Heart left ventricle (tissue), 13 donors: ENCODE measurements at regions not wholly inside any gene's neighbourhood (a gene's known extent, or its start where the extent isn't known, plus 50 kb on each side); places are given as distances from the start of the nearest gene placed in this dataset.

Source experiments
- POLR2A ChIP-seq, 2 donors: fragments of 450-650 bp; IDR thresholded peaks; one replicate each; pipeline ENCODE4 v1.6.1; 2017; ENCODE audit warnings: antibody characterized with exemption in 2 of 2, mild to moderate bottlenecking in 2 of 2, moderate library complexity in 2 of 2
- TF ChIP-seq, protein P1 (sequence below), 12 donors: fragments of 200-600 bp; sonication (generic) in 4 of 12; IDR thresholded peaks; one replicate each; pipeline versions ENCODE4 v1.5.0 to v1.8.0; 2018 to 2022; ENCODE audit warnings: antibody characterized with exemption in 12 of 12, mild to moderate bottlenecking in 5 of 12
- donor health status: ischemic (EF 13 %, LVEDD 7.1; RV severe dilation, severe dysfunction).
- donor health status: DM: no; HTN: yes; CAD: no.
- donor health status: DM: no; HTN: no; CAD: no.
- donor health status: ischemic (EF 25% LVEDD 6.9; RV normal size, moderate dysfunction).
- donor health status: ischemic (EF 25% LVEDD 5.7; RV mildly dilated, moderate dysfunction).
- donor health status: ischemic (EF 35%, LVEDD 5.7; RV mildly dilated, moderate dysfunction).
- donor health status: nonischemic (EF 11% LVEDD 7.7; RV severe dilation, severe dysfunction).
- donor health status: DM: yes; HTN: yes; CAD: no.
- donor health status: PGD.
- donor health status: ischemic (EF 29% LVEDD 5.4; RV normal size, mild dysfunction).
- donor health status: nonischemic (EF 23%, LVEDD 6.1; RV moderate dilation, normal function).

DNA sequence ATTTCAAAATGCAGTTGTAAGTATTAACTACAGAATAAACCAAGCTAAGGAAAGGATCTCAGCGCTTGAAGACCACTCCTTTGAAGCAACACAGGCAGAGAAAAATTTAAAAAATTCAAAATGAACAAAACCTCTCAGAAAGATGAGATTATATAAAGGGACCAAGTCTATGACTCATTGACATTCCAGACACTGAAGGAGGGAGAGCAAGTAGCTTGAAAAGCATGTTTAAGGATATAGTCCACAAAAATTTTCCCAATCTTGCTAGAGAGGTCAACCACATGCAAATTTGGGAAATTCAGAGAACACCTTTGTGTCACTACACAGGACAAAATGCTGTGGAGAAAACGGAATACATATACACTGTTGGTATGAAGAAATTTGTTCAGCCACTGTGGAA is 112.6 kb upstream of the MC4R start:
- TF ChIP-seq, protein P1, sequence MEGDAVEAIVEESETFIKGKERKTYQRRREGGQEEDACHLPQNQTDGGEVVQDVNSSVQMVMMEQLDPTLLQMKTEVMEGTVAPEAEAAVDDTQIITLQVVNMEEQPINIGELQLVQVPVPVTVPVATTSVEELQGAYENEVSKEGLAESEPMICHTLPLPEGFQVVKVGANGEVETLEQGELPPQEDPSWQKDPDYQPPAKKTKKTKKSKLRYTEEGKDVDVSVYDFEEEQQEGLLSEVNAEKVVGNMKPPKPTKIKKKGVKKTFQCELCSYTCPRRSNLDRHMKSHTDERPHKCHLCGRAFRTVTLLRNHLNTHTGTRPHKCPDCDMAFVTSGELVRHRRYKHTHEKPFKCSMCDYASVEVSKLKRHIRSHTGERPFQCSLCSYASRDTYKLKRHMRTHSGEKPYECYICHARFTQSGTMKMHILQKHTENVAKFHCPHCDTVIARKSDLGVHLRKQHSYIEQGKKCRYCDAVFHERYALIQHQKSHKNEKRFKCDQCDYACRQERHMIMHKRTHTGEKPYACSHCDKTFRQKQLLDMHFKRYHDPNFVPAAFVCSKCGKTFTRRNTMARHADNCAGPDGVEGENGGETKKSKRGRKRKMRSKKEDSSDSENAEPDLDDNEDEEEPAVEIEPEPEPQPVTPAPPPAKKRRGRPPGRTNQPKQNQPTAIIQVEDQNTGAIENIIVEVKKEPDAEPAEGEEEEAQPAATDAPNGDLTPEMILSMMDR (IDR thresholded peaks at IDR 0.05), result no peak
- no peak for TF ChIP-seq POLR2A (IDR thresholded peaks at IDR 0.05)
